SK-N-MC (cell line): ENCODE measurements at regions not wholly inside any gene's neighbourhood (a gene's known extent, or its start where the extent isn't known, plus 50 kb on each side); places are given as distances from the start of the nearest gene placed in this dataset.
A peak's percentile ranks its signal among the peaks of the same experiment; 100 is the strongest.

ENCODE experiments used
- DNase-seq: peaks from one replicate; pipeline ENCODE4 v3.0.0-alpha.2; 2011; ENCODE audit warnings: low read depth, low spot score
- H3K27ac ChIP-seq: fragments of 200-600 bp; sonication (generic); 2 replicates; pipeline ENCODE4 v1.5.1; 2016; ENCODE audit warnings: mixed run types
- H3K36me3 ChIP-seq: fragments of 200-600 bp; sonication (generic); 2 replicates; pipeline ENCODE4 v1.6.1; 2017; ENCODE audit warnings: antibody characterized with exemption, low read length, mixed read lengths; ENCODE audit not compliant: insufficient read depth
- H3K4me3 ChIP-seq: fragments of 200-600 bp; sonication (generic); 2 replicates; pipeline ENCODE4 v1.5.1; 2016
- H3K9ac ChIP-seq: fragments of 200-600 bp; sonication (generic); 2 replicates; pipeline ENCODE4 v1.8.0; 2017; ENCODE audit warnings: mixed run types, mixed read lengths; ENCODE audit not compliant: insufficient read length
- H3K9me3 ChIP-seq: fragments of 200-600 bp; sonication (generic); 2 replicates; pipeline ENCODE4 v1.6.1; 2017; ENCODE audit warnings: low read depth, mild to moderate bottlenecking, antibody characterized with exemption, low read length, moderate library complexity, mixed read lengths
- EZH2 ChIP-seq: fragments of 200-600 bp; sonication (generic); IDR thresholded peaks from one replicate; pipeline ENCODE4 v1.6.1; 2017; ENCODE audit warnings: antibody characterized with exemption
- FOXP2 ChIP-seq: optimal IDR thresholded peaks from 2 replicates; pipeline ENCODE3; 2011; ENCODE audit warnings: mild to moderate bottlenecking, moderate library complexity; ENCODE audit not compliant: insufficient read depth; ENCODE audit errors: extremely low read length, control extremely low read depth
- POLR2AphosphoS5 ChIP-seq: IDR thresholded peaks from 2 replicates; pipeline ENCODE4 v1.6.1; 2012; ENCODE audit warnings: mild to moderate bottlenecking, low read depth, low read length, borderline replicate concordance

GRCh38 chr18:33960417-33960816 lies 264.3 kb downstream of the NOL4 start:
- Histone ChIP-seq H3K4me3 (no peak overlapping the region), H3K36me3 (no peaks in the 10 kb centered on the region), H3K27ac (no peak overlapping the region), H3K9ac (no peak overlapping the region), H3K9me3 (no peaks in the 10 kb centered on the region)
- TF ChIP-seq POLR2AphosphoS5 = no peak
- TF ChIP-seq FOXP2 = no peak
- TF ChIP-seq EZH2 = no peak
- no peak for DNase-seq

DNA sequence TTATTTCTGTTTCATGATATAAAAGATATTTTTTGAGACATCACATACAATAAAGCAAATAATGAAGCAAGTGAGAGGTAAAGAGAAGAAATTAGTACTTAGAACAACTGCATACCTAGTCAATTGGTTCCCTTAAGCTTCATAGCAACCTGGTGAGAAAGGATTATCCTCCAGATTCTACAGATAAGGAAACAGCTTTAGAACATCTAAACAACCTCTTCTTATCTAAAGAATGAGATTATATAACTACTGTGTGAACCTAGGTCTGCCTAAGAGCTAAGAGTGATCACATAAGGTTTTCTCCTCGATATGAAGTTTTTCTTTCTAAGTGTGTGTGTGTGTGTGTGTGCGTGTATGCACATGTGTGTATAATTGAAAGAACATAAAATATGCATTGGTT lies 265.1 kb downstream of the NOL4 start:
- no peaks in the 10 kb centered on the region for H3K36me3 ChIP-seq

GRCh38 chr18:33957707-33958106 lies 267.0 kb downstream of the NOL4 start:
- DNase-seq = no peak
- no peak overlapping the region for H3K9ac ChIP-seq
- H3K36me3 ChIP-seq = no peaks in the 10 kb centered on the region
- no peaks in the 10 kb centered on the region for H3K9me3 ChIP-seq
- H3K27ac ChIP-seq = no peak overlapping the region
- H3K4me3 ChIP-seq = no peak overlapping the region
- TF ChIP-seq POLR2AphosphoS5 (no peak), FOXP2 (no peak), EZH2 (no peak)

More for the DNA sequence above, 265.1 kb downstream of the NOL4 start:
- no peak for DNase-seq
- Histone ChIP-seq H3K9me3 (no peaks in the 10 kb centered on the region), H3K9ac (no peak overlapping the region), H3K27ac (no peak overlapping the region), H3K4me3 (no peak overlapping the region)
- no peak for TF ChIP-seq FOXP2
- no peak for TF ChIP-seq EZH2
- no peak for TF ChIP-seq POLR2AphosphoS5

DNA sequence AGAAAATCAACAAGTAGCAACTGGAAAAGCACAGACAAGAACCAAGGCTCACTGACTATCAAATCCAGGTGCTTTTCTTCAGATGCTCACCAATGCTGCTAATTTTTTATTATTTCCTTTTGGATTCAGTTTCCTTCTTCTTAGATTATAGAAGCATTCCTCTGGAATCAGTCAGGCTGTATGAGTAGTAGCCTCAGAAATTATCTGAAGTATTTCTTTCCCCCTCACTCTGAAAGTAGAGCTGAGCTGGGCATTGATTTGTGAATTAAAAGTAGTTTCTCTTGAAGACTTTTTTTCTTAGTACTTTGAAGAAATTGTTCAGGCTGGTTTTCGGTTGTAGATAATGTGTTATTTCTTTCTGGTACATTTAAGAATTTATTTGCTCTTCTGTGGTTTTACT lies 273.7 kb downstream of the NOL4 start:
- Histone ChIP-seq H3K4me3 (no peak overlapping the region), H3K36me3 (no peaks in the 10 kb centered on the region), H3K9me3 (no peaks in the 10 kb centered on the region), H3K27ac (no peak overlapping the region), H3K9ac (no peak overlapping the region)
- TF ChIP-seq EZH2 (no peak), POLR2AphosphoS5 (no peak), FOXP2 (no peak)
- no peak for DNase-seq

DNA sequence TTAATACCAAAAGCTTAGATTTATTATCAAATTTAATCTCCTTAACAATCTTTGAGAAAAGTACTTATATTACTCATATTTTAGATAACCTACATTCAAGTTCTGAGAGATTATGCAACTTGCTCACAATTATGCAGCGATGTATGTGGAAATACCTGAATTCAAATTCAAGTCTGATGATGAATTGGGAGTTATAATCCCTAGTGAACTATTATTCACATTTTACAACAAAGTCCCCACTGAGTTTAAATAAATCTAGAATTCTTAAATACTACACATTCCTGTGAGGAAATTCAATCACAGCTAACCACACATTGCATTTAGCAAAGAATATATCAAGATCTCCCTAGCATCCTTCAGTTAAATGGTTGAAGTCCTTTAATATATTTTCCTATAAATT lies 278.4 kb downstream of the NOL4 start:
- no peak overlapping the region for H3K27ac ChIP-seq
- peak; percentile 39 for DNase-seq
- no peak overlapping the region for H3K9ac ChIP-seq
- no peaks in the 10 kb centered on the region for H3K9me3 ChIP-seq
- H3K36me3 ChIP-seq = no peaks in the 10 kb centered on the region
- TF ChIP-seq EZH2 (no peak), FOXP2 (no peak), POLR2AphosphoS5 (no peak)
- no peak overlapping the region for H3K4me3 ChIP-seq

- no peak for DNase-seq
- Histone ChIP-seq H3K9ac (no peak overlapping the region), H3K4me3 (no peak overlapping the region), H3K27ac (no peak overlapping the region), H3K36me3 (no peaks in the 10 kb centered on the region), H3K9me3 (no peaks in the 10 kb centered on the region)
- TF ChIP-seq EZH2 (no peak), POLR2AphosphoS5 (no peak), FOXP2 (no peak)
Measured at GRCh38 chr18:33944493-33944892, 280.2 kb downstream of the NOL4 start.

DNA sequence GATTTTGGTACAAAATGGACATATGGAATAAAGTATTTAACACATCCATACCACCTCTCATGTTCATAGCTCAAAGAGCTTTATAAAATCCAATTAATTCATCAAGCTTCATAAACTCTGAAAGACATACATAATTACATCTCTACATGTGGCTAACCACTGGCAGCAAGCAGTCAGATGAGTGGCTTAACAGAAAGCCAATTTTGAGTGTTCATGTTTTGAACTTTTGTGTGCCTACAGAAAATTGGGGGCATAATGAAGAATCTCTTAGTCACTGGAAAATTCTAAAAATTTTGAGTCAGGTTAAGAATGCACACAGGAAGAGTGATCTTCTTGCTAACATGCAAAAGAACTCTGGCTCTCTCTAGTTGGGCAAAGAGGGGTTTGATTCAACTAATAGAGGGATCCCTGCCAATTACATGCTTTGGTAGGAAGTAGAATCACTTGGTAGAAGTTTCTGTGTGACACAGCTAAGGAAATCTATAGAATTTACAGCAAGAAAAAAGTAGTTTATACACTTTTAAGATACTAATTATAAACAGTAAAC lies 287.4 kb downstream of the NOL4 start:
- DNase-seq = no peak
- no peak overlapping the region for H3K4me3 ChIP-seq
- no peak for TF ChIP-seq FOXP2
- no peak for TF ChIP-seq EZH2
- TF ChIP-seq POLR2AphosphoS5 = no peak
- H3K9ac ChIP-seq = no peak overlapping the region
- no peaks in the 10 kb centered on the region for H3K36me3 ChIP-seq
- no peak overlapping the region for H3K27ac ChIP-seq
- H3K9me3 ChIP-seq = no peaks in the 10 kb centered on the region

GRCh38 chr18:33934258-33934657 lies 290.5 kb downstream of the NOL4 start:
- Histone ChIP-seq H3K27ac (no peak overlapping the region), H3K36me3 (no peaks in the 10 kb centered on the region)

DNA sequence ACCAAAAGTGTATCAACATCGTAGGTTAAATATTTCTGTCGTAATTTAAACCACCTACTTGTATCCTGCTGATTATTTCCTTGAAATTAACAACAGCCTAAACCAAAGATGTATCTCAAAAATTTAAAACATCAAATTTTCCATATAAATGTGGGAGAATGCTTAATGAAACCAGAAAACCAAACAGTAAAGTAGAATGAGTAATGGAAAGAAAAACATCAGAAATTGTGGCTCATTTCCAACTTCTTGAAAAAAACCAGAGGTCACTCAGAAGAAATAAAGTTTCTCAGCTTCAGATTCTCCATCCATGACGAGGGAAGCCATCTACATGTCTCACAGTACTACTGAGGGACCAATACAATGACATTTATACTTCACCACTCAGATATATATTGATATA lies 296.5 kb downstream of the NOL4 start:
- no peaks in the 10 kb centered on the region for H3K36me3 ChIP-seq
- H3K9me3 ChIP-seq = no peaks in the 10 kb centered on the region
- no peak overlapping the region for H3K4me3 ChIP-seq
- TF ChIP-seq EZH2 (no peak), FOXP2 (no peak), POLR2AphosphoS5 (no peak)
- no peak for DNase-seq
- no peak overlapping the region for H3K27ac ChIP-seq
- H3K9ac ChIP-seq = no peak overlapping the region

More at GRCh38 chr18:33934258-33934657, 290.5 kb downstream of the NOL4 start:
- TF ChIP-seq FOXP2 (no peak), POLR2AphosphoS5 (no peak), EZH2 (no peak)
- Histone ChIP-seq H3K9me3 (no peaks in the 10 kb centered on the region), H3K9ac (no peak overlapping the region), H3K4me3 (no peak overlapping the region)
- no peak for DNase-seq
